Stimulated activated CD4-positive, alpha-beta T cell treated with anti-CD3 and anti-CD28 coated beads, Interleukin-4, amount 100 ng/mL, for 1 hour (primary cell): ENCODE measurements at regions not wholly inside any gene's neighbourhood (a gene's known extent, or its start where the extent isn't known, plus 50 kb on each side); places are given as distances from the start of the nearest gene placed in this dataset.

Source experiments
- DNase-seq: peaks from one replicate; pipeline ENCODE4 v3.0.0-alpha.2; 2020

GRCh38 chr9:117546894-117547678 lies 132.2 kb upstream of the ASTN2 start:
- no peak for DNase-seq

GRCh38 chr9:117545846-117546245 lies 131.0 kb upstream of the ASTN2 start:
- DNase-seq = no peak

- DNase-seq = no peak
Observed at GRCh38 chr9:117543089-117543488, 128.2 kb upstream of the ASTN2 start.

- DNase-seq = no peak
Observed at GRCh38 chr9:117542021-117542420, 127.2 kb upstream of the ASTN2 start.

GRCh38 chr9:117541181-117541580 lies 126.3 kb upstream of the ASTN2 start:
- no peak for DNase-seq

GRCh38 chr9:117535973-117536372 lies 121.1 kb upstream of the ASTN2 start:
- no peak for DNase-seq

GRCh38 chr9:117535434-117535833 lies 120.6 kb upstream of the ASTN2 start:
- DNase-seq = no peak

- no peak for DNase-seq
Observed at GRCh38 chr9:117528225-117528624, 113.4 kb upstream of the ASTN2 start.

- DNase-seq = no peak
Observed at GRCh38 chr9:117526674-117527073, 111.8 kb upstream of the ASTN2 start.

- DNase-seq = no peak
Observed at GRCh38 chr9:117523531-117524153, 108.8 kb upstream of the ASTN2 start.

- no peak for DNase-seq
Observed at GRCh38 chr9:117521293-117521692, 106.4 kb upstream of the ASTN2 start.

- no peak for DNase-seq
Observed at GRCh38 chr9:117516676-117517632, 102.1 kb upstream of the ASTN2 start.

GRCh38 chr9:117511852-117512481 lies 97.1 kb upstream of the ASTN2 start:
- no peak for DNase-seq

- DNase-seq = no peak
Observed at GRCh38 chr9:117496307-117496706, 81.5 kb upstream of the ASTN2 start.

GRCh38 chr9:117494401-117495090 lies 79.7 kb upstream of the ASTN2 start:
- DNase-seq = no peak

GRCh38 chr9:117492476-117492875 lies 77.6 kb upstream of the ASTN2 start:
- no peak for DNase-seq

- no peak for DNase-seq
Observed at GRCh38 chr9:117491491-117491890, 76.6 kb upstream of the ASTN2 start.

- DNase-seq = no peak
Observed at GRCh38 chr9:117490199-117490598, 75.3 kb upstream of the ASTN2 start.

GRCh38 chr9:117488659-117489058 lies 73.8 kb upstream of the ASTN2 start:
- DNase-seq = no peak

- peak; percentile 20 for DNase-seq
Observed at GRCh38 chr9:117487555-117488175, 72.8 kb upstream of the ASTN2 start.

GRCh38 chr9:117486426-117486825 lies 71.6 kb upstream of the ASTN2 start:
- DNase-seq = no peak

GRCh38 chr9:117485176-117485575 lies 70.3 kb upstream of the ASTN2 start:
- no peak for DNase-seq
